ENCODE measurements at regions not wholly inside any gene's neighbourhood (a gene's known extent, or its start where the extent isn't known, plus 50 kb on each side); places are given as distances from the start of the nearest gene placed in this dataset.
A peak's percentile ranks its signal among the peaks of the same experiment; 100 is the strongest.

DNA sequence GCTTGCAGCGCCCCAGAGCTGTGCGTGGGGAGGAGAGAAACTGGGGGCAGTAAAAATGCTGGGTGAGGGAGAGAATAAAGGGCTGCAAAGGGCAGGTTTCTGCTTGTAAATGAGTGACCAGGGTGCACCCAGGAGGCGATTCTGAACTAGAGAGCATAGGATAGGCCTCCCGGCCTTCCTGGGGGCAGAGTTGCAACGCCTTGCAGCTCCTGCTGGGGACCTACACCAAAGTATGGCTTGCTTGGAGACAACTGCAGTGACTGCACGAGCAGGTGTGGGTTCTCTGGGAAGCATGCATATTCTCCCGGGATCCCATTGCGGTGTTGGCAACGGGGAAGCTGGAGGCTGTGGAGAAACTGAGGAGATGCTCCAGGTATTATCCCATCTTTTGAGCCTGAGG, 111.6 kb upstream of the SPACA1 start:
- DNase-seq = no peak

DNA sequence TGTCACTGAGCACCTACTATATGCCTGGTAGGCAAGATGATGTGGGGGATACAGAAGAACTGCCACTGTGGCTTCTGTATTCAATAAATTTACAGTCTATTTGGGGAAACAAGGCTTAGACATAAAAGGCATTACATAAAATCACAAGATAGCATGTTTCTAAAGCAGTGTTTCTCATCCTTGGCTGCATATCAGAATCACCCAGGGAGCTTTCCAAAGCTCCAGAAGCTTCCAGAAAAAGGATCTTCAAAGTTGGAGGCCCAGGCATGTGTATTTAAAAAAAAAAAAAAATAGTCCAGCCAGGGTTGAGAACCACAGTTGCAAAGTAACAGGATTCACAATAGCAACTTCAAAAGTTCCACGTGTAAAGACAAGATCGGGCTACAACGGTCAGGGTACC, 112.4 kb upstream of the SPACA1 start:
- no peak for DNase-seq

DNA sequence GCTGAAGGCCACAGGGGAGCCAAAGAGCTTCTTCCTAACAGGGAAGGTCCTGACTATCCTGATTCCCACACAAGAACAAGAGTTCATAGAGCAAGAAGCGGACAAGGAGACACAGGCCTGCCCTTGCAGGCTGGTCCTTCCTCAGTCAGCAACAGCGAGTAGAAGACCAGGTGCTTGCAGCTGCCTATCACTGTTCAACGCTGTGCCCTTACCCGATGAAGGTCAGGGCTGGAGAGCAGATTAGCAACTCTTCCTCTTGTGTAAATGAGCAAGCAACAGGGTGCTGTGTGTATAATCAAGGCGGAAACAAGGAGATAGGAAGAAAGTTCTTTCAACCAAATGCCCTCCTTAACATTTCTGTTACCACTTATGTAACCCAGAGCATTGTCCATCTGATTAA, 115.3 kb upstream of the SPACA1 start:
- DNase-seq = no peak

DNA sequence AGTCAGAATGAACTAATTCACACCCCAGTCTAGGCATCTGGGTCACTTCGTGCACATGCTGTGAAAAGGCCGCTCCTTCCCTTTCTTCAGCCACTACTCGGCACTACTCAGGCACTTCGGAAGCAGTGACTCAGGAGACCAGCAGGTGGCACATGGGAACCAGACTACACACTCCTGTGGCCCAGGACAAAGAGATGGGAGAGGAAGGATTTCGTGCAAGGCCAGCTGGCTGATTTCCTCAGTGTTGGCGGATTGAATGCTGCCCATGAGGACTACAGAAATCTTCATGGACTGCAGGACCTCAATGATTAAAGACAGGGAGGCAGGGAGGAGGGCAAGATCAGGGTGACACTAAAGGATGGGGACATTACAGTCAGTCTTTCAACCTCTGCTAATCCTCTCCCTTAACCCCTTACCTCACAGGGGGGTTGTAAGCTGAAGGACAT, 117.8 kb upstream of the SPACA1 start:
- DNase-seq = peak; percentile 72 to 85 (median 79)

DNA sequence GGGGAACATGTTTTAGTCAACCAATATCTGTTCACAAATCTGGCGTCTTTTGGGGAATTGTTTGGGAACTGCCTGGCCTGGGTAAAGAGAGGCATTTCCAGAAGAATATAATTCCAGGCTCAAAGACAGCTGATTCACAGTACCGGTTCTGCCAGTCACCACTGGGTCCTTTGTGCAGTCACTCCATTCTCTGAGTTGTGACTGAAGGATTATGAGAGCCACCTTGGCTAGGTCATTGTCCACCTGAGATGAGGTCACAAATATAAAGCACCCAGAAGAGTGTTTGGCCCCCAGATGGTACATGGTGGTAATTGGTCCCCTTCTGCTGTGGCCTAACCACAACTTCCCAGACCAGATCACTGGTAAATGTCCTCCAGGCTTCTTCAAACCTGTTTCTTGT, 121.0 kb upstream of the SPACA1 start:
- DNase-seq = no peak

DNA sequence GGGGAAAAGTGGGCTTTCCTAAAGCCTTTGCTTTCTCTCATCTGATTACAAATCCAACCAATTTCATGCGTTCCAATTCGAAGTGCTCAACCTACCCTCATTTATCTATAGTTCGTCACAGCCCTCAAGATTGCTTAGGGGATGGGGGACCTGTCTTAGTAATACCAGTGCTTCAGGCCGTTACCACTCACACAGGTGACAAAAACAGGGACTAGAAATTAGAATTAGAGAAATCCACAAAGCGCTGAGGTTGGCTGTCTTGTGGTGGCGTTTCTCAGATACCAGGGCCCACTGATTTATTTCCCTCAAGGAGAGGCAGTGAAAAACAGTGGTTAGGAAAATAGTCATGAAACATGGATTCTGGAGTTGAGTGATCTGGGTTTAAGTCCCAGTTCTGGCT, 121.6 kb upstream of the SPACA1 start:
- DNase-seq = no peak

DNA sequence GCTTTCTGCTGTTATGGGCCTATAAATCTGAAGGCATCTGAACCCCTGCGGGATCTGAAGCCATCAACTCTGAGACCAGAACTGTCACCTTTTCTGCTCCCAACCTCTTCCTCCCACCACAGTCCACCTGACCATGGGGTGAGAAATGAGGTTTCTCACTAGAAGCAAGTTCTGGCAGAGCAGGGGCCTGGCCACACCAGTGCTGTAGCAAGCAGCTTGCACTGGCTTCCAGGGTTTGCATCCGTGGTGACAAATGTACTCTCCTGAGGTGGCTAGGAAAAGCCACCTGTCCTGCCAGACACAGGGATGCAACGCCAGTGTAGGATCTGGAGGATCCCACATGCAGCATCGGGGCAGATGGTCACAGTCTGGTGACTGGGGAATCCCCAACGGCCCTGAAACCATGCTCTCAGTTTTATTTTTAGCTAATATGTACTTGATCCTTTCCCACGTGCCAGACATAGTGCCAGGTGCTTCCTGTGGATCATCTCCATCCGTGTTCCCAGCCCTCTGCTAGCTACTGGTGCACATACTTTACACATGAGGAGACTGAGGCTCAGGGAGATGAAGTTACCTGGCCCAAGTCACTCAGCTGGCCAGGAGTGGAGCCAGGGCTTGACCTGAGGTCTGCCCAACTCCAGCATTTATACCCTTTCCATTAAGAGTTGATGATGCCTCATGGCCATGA, 122.1 kb upstream of the SPACA1 start:
- no peak for DNase-seq

DNA sequence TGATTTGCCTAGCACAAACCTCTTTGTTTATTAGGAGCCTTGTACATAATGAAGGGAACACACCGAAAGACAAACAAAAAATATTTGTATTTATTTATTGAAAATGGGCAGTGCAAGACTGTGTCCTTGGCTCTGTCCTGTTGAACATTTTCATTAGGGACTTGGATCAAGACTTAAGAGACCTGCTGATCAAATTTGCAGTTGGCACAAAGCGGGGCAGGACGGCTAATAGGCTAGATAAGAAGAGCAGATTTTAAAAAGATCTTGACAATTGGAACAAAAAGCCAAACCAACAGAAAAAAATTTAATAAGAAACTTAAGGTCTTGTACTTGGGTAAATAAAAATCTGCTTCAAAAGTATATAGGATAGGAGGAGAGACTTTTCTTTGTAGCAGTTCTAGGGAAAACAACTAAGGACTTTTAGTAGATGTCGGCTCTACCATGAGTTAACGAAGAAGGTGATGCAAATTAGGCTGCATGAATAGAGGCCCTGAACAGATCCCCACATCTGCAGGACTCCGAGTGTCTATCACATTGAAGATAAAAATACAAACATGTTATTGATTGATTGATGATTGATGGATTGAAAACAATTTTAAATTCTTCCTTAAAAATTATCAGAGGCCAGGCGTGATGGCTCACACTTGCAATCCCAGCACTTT, 124.1 kb upstream of the SPACA1 start:
- DNase-seq = no peak

DNA sequence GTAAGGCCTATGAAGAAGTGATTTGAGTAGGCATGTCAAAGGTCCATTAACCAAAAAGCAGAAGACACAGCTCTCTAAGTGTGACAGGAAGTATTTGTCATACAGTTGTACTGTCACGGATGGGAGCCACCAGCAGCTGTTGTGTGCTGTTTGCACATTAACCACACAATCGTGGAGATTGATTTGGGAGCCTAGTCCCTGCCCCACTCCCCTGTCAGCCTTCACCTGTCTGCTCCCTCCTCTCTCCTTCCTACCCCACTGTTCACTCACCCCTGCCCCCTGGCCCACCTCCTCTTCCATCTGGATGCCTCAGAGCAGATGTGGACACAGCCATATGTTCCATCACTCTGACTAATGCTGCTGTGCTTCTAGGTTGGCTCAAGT, 124.7 kb upstream of the SPACA1 start:
- DNase-seq = no peak

DNA sequence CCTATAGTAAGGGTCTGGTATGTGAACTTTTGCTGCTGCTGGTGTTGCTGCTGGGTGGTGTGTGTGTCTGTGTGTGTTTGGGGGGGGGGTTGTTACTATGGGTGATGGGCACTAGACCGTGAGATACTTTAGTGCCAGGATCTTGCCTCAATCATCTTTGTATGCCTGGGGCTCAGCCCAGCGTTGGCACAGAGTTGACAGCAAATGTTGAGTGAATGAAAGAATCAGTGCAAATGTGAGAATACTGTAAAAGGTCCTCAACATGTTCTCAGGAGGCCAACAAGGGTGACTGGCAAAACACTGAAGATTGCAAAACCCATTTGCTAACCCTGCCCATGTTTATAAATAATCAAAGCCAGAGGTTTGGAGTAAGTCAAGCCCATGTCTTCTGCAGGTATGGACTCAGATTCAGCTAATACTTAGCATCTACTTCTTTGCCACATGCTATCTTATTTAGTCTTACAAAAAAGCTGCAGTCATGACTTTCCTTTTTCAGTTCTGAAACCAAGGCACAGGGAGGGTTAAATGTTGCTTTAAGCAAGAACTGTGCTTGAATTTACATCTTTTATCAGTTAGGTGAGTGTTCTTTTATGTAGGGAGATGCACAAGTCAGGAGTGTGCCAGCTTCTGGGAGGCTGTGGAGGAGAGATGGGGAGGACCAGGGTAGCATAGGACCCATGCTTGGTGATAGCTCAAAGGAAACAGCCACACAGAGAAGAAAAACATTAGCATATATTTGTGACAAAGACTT, 125.3 kb upstream of the SPACA1 start:
- no peak for DNase-seq

DNA sequence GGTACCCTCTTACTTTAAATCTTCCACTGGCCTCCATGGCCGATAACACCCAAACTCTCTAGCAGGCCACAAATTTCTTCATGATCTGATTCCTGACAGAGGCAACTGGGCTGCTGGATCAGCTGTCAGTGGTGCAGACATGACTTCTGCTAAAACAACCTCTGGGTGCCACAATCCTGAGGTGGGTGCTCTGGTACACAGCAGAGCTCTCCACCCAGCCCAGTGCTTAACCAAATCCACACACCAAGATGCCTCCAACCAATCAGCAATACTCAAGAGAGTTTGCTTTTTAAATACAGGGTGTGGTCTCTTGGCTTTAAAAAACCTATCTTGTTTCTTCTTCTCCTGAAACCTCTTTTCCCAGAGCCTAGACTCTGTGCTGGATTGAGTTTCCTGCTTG, 126.6 kb upstream of the SPACA1 start:
- no peak for DNase-seq

DNA sequence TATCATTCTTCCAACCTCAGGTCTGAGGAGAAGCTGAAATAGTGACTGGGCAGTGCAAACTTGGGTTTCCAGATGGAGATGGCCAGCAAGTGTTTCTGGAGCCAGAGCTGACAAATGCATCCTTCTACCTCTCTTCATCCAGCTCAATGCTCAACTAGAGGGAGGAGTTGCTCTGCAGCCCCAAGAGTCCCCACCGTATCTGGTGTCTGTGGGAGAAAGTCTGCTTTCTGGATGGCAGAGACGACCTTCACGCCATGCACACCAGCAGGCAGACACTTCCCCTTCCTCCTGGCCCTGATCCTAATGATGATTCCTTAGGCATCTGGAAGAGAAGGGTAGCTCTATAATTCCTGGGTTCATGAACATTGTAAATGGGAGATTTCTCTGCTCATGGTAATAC, 127.4 kb upstream of the SPACA1 start:
- DNase-seq = no peak

DNA sequence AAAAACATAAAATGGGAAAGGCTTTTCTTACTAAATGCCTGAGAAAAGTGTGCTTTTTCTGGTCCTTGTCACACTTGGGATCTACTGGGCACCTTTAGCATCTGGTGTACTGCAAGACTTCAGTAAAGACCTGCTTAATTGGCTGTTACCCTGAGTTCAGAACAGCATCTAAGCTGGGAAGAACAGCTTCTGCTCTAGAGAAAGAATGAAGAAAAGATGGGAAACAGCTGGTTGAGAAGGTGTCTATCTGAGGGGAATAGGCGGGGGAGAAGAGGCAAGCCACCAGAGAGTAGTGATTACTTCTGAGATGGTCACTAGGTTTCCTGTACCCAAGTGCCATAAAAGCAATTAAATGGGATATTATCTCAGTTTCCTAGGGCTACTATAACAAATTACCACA, 128.2 kb upstream of the SPACA1 start:
- no peak for DNase-seq

DNA sequence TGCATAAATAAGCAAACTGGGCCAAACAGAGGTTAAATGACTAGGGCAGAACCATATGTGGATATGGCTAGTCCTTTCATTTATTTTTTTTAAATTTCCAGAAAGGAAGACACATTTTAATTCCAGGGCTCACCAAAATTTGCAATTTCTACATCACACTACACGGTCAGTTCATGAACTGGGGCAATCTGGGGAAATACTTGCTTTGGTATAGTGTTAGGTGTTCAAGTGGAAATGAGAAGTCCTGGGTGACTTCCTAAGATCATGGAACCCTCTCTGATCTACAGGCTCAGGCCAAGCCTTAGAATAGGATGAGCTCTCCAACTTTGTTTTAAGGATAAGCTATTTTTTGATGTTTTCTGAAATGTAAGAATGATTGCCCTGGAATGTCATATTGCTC, 128.6 kb upstream of the SPACA1 start:
- no peak for DNase-seq

DNA sequence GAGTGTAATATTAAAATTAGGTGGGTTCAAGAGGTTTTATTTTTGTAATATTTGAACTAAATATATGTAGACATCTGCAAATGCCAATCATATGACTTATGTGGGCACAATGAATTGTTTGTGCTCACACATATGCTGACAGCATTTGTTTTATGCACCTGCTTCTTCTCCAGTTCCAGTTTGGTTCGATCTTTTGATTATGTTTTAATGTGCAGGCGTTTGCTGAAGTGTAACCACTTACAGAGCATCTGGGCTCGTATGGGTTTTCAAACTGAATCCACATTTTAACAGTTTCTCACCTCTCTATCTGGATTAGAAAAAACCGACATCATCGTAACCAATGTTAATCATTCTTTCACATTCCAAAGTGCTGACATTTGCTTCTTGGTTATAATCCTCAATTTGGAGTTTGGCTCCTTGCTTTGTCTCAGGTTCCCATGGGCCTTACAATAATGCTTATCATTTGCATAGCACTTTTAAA, 129.1 kb upstream of the SPACA1 start:
- DNase-seq = no peak

DNA sequence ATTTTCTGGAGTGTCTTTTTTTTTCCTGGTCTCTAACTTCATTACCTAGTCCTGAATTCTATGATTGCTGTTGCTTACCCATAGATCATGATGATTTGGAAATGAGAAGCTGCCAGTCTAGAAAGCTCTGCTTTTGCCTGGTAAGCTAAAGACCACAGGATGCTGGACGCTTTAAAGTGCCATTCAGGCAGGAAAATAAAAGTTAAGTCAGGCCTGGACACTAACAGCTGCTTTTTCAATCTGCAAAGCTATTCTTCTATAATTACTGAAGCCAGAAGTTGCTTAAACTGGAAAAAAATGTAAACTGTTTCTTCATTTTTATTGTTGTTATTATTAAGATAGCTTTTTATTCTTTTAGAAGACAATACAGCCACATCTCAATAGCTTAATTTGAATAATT, 129.8 kb upstream of the SPACA1 start:
- DNase-seq = no peak

DNA sequence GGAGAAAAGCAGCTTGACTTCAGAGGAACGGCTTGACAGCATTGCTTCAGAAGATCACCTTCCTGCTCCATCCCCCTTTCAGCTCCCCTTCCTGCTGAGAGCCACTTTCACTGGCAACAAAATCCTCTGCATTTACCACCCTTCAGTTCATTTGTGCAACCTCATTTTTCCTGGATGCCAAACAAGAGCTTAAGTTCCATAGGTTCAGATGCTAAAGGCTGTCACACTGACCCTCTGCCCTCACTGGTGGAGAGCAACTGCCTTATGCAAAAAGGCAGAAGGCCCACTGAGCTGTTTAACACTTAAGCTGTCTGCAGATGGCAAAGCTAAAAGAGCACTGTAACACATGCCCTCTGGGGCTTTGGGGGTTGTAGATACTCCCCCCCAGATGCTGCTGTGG, 131.2 kb upstream of the SPACA1 start:
- no peak for DNase-seq

DNA sequence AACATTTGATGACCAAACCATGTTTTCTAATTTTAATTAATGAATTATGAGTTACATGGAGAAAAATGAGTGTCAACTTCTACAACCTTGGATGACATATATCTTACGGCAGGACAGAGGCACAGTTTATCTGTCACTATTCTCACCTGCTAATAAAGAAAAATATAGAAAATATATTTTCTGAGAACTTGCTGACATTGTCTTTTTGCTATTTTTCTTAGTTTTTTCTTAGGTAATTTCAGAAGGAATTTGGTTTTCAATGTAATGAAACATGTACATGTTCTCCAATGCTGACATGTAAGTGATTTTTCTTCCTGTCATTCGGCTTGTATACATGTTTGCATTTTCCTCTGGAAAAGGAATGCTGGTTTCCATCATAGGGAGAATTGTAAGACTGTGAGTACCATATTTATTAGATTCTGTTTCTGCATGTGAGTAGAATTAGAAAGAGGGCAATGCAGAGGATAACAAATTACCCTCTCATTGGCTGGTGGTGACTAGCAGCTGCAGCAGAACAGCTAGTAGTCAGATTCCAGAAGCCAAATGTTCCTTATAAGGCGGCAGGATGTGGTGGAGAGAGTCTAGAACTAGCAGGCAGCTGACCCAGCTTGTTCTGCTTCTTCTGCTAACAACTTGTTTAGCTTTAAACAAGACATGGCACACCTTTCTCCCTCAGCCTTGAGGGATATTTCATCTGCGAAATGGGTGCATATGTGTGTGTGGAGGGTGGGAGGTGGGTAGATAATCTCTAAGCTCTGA, 132.8 kb upstream of the SPACA1 start:
- no peak for DNase-seq

DNA sequence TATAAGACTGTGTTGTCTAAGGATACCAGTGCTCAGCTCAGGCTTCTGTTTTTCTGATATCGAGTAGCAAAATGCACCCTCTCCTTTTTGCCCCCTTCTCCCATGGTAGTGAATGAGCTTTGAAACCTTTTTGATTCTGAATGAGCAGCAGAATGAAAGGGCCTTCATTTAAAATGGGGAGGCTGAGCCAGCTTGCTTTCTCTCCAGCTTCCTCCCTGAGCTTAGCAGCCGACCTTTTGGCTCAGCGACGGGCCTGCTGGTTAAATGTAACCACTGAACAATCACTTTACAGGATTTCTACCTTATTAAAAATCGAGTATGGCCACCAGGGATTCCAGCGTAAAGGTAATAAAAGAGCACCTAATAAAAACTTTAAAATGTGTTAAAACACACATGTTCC, 133.7 kb upstream of the SPACA1 start:
- no peak for DNase-seq

DNA sequence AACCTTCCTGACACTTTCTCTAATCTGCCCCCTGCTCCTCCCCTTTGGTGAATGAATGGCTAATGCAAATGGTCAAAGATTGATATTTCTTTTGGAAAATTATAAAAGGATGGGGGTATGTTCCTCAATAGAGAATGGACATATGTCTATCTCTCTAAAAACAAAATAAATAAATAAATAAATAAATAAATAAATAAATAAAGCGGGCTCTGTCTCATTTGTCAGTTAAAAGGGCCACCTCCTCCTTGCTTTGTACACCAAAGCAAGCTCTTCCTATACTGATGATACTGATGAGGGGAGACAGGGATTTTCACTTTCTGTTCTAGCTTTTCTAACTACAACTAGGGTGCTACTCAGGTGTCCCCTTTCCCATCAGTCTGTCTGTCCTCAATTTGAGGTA, 135.5 kb upstream of the SPACA1 start:
- DNase-seq = no peak

DNA sequence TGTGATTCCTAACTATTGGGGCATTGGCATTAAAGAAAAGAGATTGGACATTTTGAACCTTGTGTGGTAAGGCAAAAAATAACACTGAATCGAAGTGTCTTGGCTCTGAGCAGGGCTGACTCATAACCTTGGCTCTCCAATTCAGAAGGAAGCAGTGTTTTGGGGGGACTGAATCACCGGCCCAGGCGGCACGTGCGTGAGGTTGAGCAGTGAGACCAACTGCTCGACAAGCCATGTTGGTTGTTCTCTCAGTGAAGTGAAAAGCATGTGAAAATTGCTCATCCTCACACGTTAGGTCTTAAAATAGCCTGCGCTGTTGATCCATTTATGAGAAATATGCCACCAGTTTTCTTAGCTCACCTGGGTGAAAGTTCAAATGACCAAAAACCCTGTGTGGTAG, 137.8 kb upstream of the SPACA1 start:
- DNase-seq = peak in 1 of 3 donors; percentile 69
